ENCODE measurements at regions not wholly inside any gene's neighbourhood (a gene's known extent, or its start where the extent isn't known, plus 50 kb on each side); places are given as distances from the start of the nearest gene placed in this dataset.

- no peak for TF ChIP-seq CTCF (conservative IDR thresholded peaks at IDR 0.05; ENCODE audit: low read length)
- TF ChIP-seq EZH2phosphoT487 (IDR thresholded peaks at IDR 0.05; ENCODE audit: borderline replicate concordance, low read depth, low read length) = no peak
These were observed 71.0 kb downstream of the SOX14 start for GRCh38 chr3:137835096-137835495.
